ENCODE measurements at regions not wholly inside any gene's neighbourhood (a gene's known extent, or its start where the extent isn't known, plus 50 kb on each side); places are given as distances from the start of the nearest gene placed in this dataset.

DNA sequence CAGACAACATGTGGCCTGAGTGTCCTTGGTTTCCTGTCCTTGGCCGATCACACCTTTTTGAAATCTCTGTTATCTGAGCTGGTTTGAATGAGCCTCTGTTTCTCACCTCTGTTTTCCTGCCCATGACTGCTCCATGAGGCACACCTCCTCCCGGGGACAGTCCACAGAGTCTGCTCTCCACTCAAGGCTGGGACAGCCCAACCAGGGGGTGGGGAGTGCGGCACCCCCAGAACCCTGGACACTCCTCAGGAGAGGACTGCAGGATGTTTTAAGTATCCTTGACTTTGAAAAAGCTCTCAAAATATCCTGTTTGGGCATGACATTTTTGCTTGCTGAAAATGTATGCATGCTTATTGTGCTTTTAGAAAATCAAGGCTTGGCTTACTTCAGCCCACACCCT, 333.0 kb upstream of the N4BP1 start:
- TF ChIP-seq CTCF (conservative IDR thresholded peaks at IDR 0.05 in 1 of 2, IDR thresholded peaks at IDR 0.05 in 1 of 2; ENCODE audit: low read depth in 1 of 2, low read length in 2 of 2) (no peak), EZH2 (IDR thresholded peaks at IDR 0.05; ENCODE audit: low read length, missing control alignments) (no peak)

Data from fibroblast of lung (primary cell).